Skeletal muscle satellite cell (primary cell): ENCODE measurements at regions not wholly inside any gene's neighbourhood (a gene's known extent, or its start where the extent isn't known, plus 50 kb on each side); places are given as distances from the start of the nearest gene placed in this dataset.

Experiments
- H3K27me3 ChIP-seq: 2 replicates; pipeline ENCODE4 v1.7.0; 2013; ENCODE audit warnings: low read length; ENCODE audit not compliant: control insufficient read depth, insufficient read depth
- H3K36me3 ChIP-seq: 2 replicates; pipeline ENCODE4 v1.7.0; 2013; ENCODE audit warnings: mild to moderate bottlenecking, control low read depth, low read length; ENCODE audit not compliant: insufficient read depth
- H3K4me1 ChIP-seq: 2 replicates; pipeline ENCODE4 v1.7.0; 2013; ENCODE audit warnings: low read length; ENCODE audit not compliant: control insufficient read depth, insufficient read depth
- H3K4me2 ChIP-seq: 2 replicates; pipeline ENCODE4 v1.7.0; 2013; ENCODE audit warnings: mild to moderate bottlenecking, low read length
- H3K4me3 ChIP-seq: 2 replicates; pipeline ENCODE4 v1.7.0; 2013; ENCODE audit warnings: low read length
- H3K9ac ChIP-seq: 2 replicates; pipeline ENCODE4 v1.7.0; 2013; ENCODE audit warnings: mild to moderate bottlenecking, low read depth, low read length, moderate library complexity
- H3K9me3 ChIP-seq: replicated peaks from 2 replicates; pipeline ENCODE4 v1.7.0; 2013; ENCODE audit warnings: mild to moderate bottlenecking, control low read depth, low read length

- Histone ChIP-seq H3K9me3 (peaks cover 4% of the 10 kb centered on the region), H3K4me3 (no peak overlapping the region), H3K36me3 (no peaks in the 10 kb centered on the region), H3K4me1 (peaks cover 12% of the 10 kb centered on the region), H3K4me2 (no peak overlapping the region), H3K27me3 (peaks cover 11% of the 10 kb centered on the region), H3K9ac (no peak overlapping the region)
These were observed 156.1 kb downstream of the SNX18 start for GRCh38 chr5:54673523-54674225.

- H3K27me3 ChIP-seq = peaks cover 6% of the 10 kb centered on the region
- no peak overlapping the region for H3K4me3 ChIP-seq
- peaks cover 4% of the 10 kb centered on the region for H3K9me3 ChIP-seq
- H3K4me2 ChIP-seq = no peak overlapping the region
- H3K9ac ChIP-seq = no peak overlapping the region
- no peaks in the 10 kb centered on the region for H3K36me3 ChIP-seq
- peaks cover 12% of the 10 kb centered on the region for H3K4me1 ChIP-seq
These were observed 155.3 kb downstream of the SNX18 start for GRCh38 chr5:54672871-54673270.

GRCh38 chr5:54671681-54672080, 154.1 kb downstream of the SNX18 start:
- H3K4me3 ChIP-seq = no peak overlapping the region

GRCh38 chr5:54671111-54671531, 153.6 kb downstream of the SNX18 start:
- Histone ChIP-seq H3K4me1 (peaks cover 12% of the 10 kb centered on the region), H3K9ac (no peak overlapping the region), H3K27me3 (peaks cover 4% of the 10 kb centered on the region), H3K9me3 (peaks cover 4% of the 10 kb centered on the region), H3K4me3 (no peak overlapping the region), H3K4me2 (no peak overlapping the region), H3K36me3 (no peaks in the 10 kb centered on the region)

More at GRCh38 chr5:54671681-54672080, 154.1 kb downstream of the SNX18 start:
- Histone ChIP-seq H3K27me3 (peaks cover 4% of the 10 kb centered on the region), H3K4me2 (no peak overlapping the region), H3K9me3 (peaks cover 4% of the 10 kb centered on the region), H3K9ac (no peak overlapping the region), H3K4me1 (peaks cover 12% of the 10 kb centered on the region), H3K36me3 (no peaks in the 10 kb centered on the region)

GRCh38 chr5:54670281-54670680, 152.7 kb downstream of the SNX18 start:
- H3K9me3 ChIP-seq = peaks cover 4% of the 10 kb centered on the region
- peaks cover 12% of the 10 kb centered on the region for H3K4me1 ChIP-seq
- no peaks in the 10 kb centered on the region for H3K27me3 ChIP-seq
- H3K4me2 ChIP-seq = no peak overlapping the region
- no peak overlapping the region for H3K9ac ChIP-seq
- H3K36me3 ChIP-seq = no peaks in the 10 kb centered on the region
- no peak overlapping the region for H3K4me3 ChIP-seq

- peak overlapping the region; percentile 32 for H3K4me2 ChIP-seq
- H3K4me1 ChIP-seq = peaks cover 12% of the 10 kb centered on the region
- H3K9me3 ChIP-seq = peaks cover 4% of the 10 kb centered on the region
- no peaks in the 10 kb centered on the region for H3K36me3 ChIP-seq
- H3K9ac ChIP-seq = no peak overlapping the region
- H3K27me3 ChIP-seq = no peaks in the 10 kb centered on the region
- no peak overlapping the region for H3K4me3 ChIP-seq
These were observed 152.3 kb downstream of the SNX18 start for GRCh38 chr5:54669845-54670244.

GRCh38 chr5:54669285-54669684, 151.7 kb downstream of the SNX18 start:
- Histone ChIP-seq H3K36me3 (no peaks in the 10 kb centered on the region), H3K9me3 (peaks cover 4% of the 10 kb centered on the region), H3K27me3 (no peaks in the 10 kb centered on the region), H3K4me3 (no peak overlapping the region), H3K4me2 (peak overlapping the region; percentile 32), H3K9ac (peak overlapping the region; percentile 23), H3K4me1 (peaks cover 16% of the 10 kb centered on the region)

GRCh38 chr5:54668096-54668495, 150.5 kb downstream of the SNX18 start:
- peaks cover 4% of the 10 kb centered on the region for H3K9me3 ChIP-seq
- no peaks in the 10 kb centered on the region for H3K27me3 ChIP-seq
- H3K36me3 ChIP-seq = no peaks in the 10 kb centered on the region
- H3K4me2 ChIP-seq = no peak overlapping the region
- H3K9ac ChIP-seq = no peak overlapping the region
- no peak overlapping the region for H3K4me3 ChIP-seq
- peaks cover 26% of the 10 kb centered on the region for H3K4me1 ChIP-seq

- Histone ChIP-seq H3K4me2 (no peak overlapping the region), H3K36me3 (no peaks in the 10 kb centered on the region), H3K4me1 (peaks cover 27% of the 10 kb centered on the region), H3K27me3 (no peaks in the 10 kb centered on the region), H3K9ac (no peak overlapping the region), H3K4me3 (no peak overlapping the region), H3K9me3 (no peaks in the 10 kb centered on the region)
These were observed 149.6 kb downstream of the SNX18 start for GRCh38 chr5:54667136-54667535.

GRCh38 chr5:54663866-54664265, 146.3 kb downstream of the SNX18 start:
- Histone ChIP-seq H3K27me3 (no peaks in the 10 kb centered on the region), H3K4me1 (peaks cover 25% of the 10 kb centered on the region), H3K9ac (peak overlapping the region; percentile 69), H3K4me2 (peak overlapping the region; percentile 59), H3K36me3 (no peaks in the 10 kb centered on the region), H3K9me3 (no peaks in the 10 kb centered on the region), H3K4me3 (peak overlapping the region; percentile 3)

GRCh38 chr5:54661111-54661510, 143.6 kb downstream of the SNX18 start:
- H3K27me3 ChIP-seq = no peaks in the 10 kb centered on the region
- no peak overlapping the region for H3K4me3 ChIP-seq
- H3K9me3 ChIP-seq = no peaks in the 10 kb centered on the region
- peaks cover 38% of the 10 kb centered on the region for H3K4me1 ChIP-seq
- H3K36me3 ChIP-seq = no peaks in the 10 kb centered on the region
- H3K4me2 ChIP-seq = no peak overlapping the region
- H3K9ac ChIP-seq = no peak overlapping the region

- H3K36me3 ChIP-seq = no peaks in the 10 kb centered on the region
These were observed 142.2 kb downstream of the SNX18 start for GRCh38 chr5:54659700-54660131.

More at GRCh38 chr5:54659700-54660131, 142.2 kb downstream of the SNX18 start:
- H3K4me2 ChIP-seq = peak overlapping the region; percentile 45
- H3K4me1 ChIP-seq = peaks cover 40% of the 10 kb centered on the region
- H3K4me3 ChIP-seq = no peak overlapping the region
- no peaks in the 10 kb centered on the region for H3K9me3 ChIP-seq
- H3K27me3 ChIP-seq = no peaks in the 10 kb centered on the region
- H3K9ac ChIP-seq = peak overlapping the region; percentile 20
